ENCODE measurements at regions not wholly inside any gene's neighbourhood (a gene's known extent, or its start where the extent isn't known, plus 50 kb on each side); places are given as distances from the start of the nearest gene placed in this dataset.

DNA sequence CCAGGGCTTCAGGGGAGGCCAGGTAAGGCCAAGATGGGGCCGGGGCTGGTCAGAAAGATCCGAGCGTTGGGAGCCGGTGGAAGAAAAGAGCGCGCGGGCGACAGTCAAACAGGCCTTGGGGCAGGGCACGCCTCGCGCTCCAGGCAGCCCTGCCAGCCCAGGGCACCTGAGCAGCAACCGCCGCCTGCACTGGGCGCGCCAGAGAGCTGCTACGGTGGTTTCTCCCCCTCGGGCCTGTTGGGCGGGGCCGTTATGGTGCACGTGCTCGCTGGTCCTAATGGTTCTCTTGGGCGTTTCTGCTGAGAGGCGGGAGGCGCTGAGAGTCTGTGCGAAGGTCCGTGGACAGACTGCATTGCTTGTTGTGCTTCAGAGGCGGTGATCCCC lies 787.4 kb downstream of the CDY1 start:
- no peak for DNase-seq

Data from NCI-H69 (cell line).